ENCODE measurements at regions not wholly inside any gene's neighbourhood (a gene's known extent, or its start where the extent isn't known, plus 50 kb on each side); places are given as distances from the start of the nearest gene placed in this dataset.

GRCh38 chr19:30911491-30911890, 437.7 kb downstream of the TSHZ3 start:
- TF ChIP-seq CTCF (conservative IDR thresholded peaks at IDR 0.05; ENCODE audit: low read length) (no peak), EZH2phosphoT487 (IDR thresholded peaks at IDR 0.05; ENCODE audit: borderline replicate concordance, low read depth, low read length) (no peak)
- H3K9me2 ChIP-seq (ENCODE audit: insufficient read depth, low read length) = no peaks in the 10 kb centered on the region
- no peaks in the 10 kb centered on the region for H4K20me1 ChIP-seq (ENCODE audit: insufficient read depth, low read length)
- no peaks in the 10 kb centered on the region for H3K9me3 ChIP-seq (ENCODE audit: low read length)
- no peak overlapping the region for H3K27ac ChIP-seq (ENCODE audit: low read depth, low read length, poor library complexity, severe bottlenecking)
- POLR2A ChIA-PET = no interaction called here
- H3K79me2 ChIP-seq (ENCODE audit: insufficient read depth, low read depth, low read length) = no peaks in the 10 kb centered on the region
- BruUV-seq (replicated peaks) = no TSS peak
- CTCF ChIA-PET (ENCODE audit: unreplicated experiment) = no interaction called here
- H3K36me3 ChIP-seq (ENCODE audit: insufficient read depth, low read length) = no peaks in the 10 kb centered on the region
- DNase-seq (ENCODE audit: low spot score) = no peak
- intact Hi-C loops (cut with micrococcal nuclease; ENCODE audit: unreplicated experiment) = no loop called here
- H3K4me1 ChIP-seq (ENCODE audit: insufficient read depth, low read length, poor library complexity, severe bottlenecking) = no peaks in the 10 kb centered on the region
- H2AFZ ChIP-seq (ENCODE audit: low read length) = no peak overlapping the region
- H3K4me3 ChIP-seq (ENCODE audit: low read depth, low read length, poor library complexity, severe bottlenecking) = no peak overlapping the region
- H3K4me2 ChIP-seq (ENCODE audit: low read length) = no peak overlapping the region

GRCh38 chr19:30910485-30911240, 438.6 kb downstream of the TSHZ3 start:
- DNase-seq (ENCODE audit: low spot score) = no peak
- no peaks in the 10 kb centered on the region for H3K36me3 ChIP-seq (ENCODE audit: insufficient read depth, low read length)
- H3K4me1 ChIP-seq (ENCODE audit: insufficient read depth, low read length, poor library complexity, severe bottlenecking) = no peaks in the 10 kb centered on the region
- no peak overlapping the region for H3K27ac ChIP-seq (ENCODE audit: low read depth, low read length, poor library complexity, severe bottlenecking)
- BruUV-seq (replicated peaks) = no TSS peak
- H3K9me3 ChIP-seq (ENCODE audit: low read length) = no peaks in the 10 kb centered on the region
- POLR2A ChIA-PET = no interaction called here
- TF ChIP-seq CTCF (conservative IDR thresholded peaks at IDR 0.05; ENCODE audit: low read length) = no peak
- no peak for TF ChIP-seq EZH2phosphoT487 (IDR thresholded peaks at IDR 0.05; ENCODE audit: borderline replicate concordance, low read depth, low read length)
- H3K9me2 ChIP-seq (ENCODE audit: insufficient read depth, low read length) = no peaks in the 10 kb centered on the region
- intact Hi-C loops (cut with micrococcal nuclease; ENCODE audit: unreplicated experiment) = no loop called here
- no peaks in the 10 kb centered on the region for H3K79me2 ChIP-seq (ENCODE audit: insufficient read depth, low read depth, low read length)
- no peak overlapping the region for H3K4me3 ChIP-seq (ENCODE audit: low read depth, low read length, poor library complexity, severe bottlenecking)
- no peak overlapping the region for H2AFZ ChIP-seq (ENCODE audit: low read length)
- no peaks in the 10 kb centered on the region for H4K20me1 ChIP-seq (ENCODE audit: insufficient read depth, low read length)
- CTCF ChIA-PET (ENCODE audit: unreplicated experiment) = no interaction called here
- H3K4me2 ChIP-seq (ENCODE audit: low read length) = no peak overlapping the region

- intact Hi-C loops (cut with micrococcal nuclease; ENCODE audit: unreplicated experiment) = no loop called here
- Histone ChIP-seq H3K36me3 (ENCODE audit: insufficient read depth, low read length) (no peaks in the 10 kb centered on the region), H3K9me3 (ENCODE audit: low read length) (no peaks in the 10 kb centered on the region), H3K79me2 (ENCODE audit: insufficient read depth, low read depth, low read length) (no peaks in the 10 kb centered on the region), H2AFZ (ENCODE audit: low read length) (no peak overlapping the region), H3K27ac (ENCODE audit: low read depth, low read length, poor library complexity, severe bottlenecking) (no peak overlapping the region), H3K9me2 (ENCODE audit: insufficient read depth, low read length) (no peaks in the 10 kb centered on the region), H3K4me1 (ENCODE audit: insufficient read depth, low read length, poor library complexity, severe bottlenecking) (no peaks in the 10 kb centered on the region), H3K4me2 (ENCODE audit: low read length) (no peak overlapping the region), H4K20me1 (ENCODE audit: insufficient read depth, low read length) (no peaks in the 10 kb centered on the region), H3K4me3 (ENCODE audit: low read depth, low read length, poor library complexity, severe bottlenecking) (no peak overlapping the region)
- no TSS peak for BruUV-seq (replicated peaks)
- TF ChIP-seq EZH2phosphoT487 (IDR thresholded peaks at IDR 0.05; ENCODE audit: borderline replicate concordance, low read depth, low read length) (no peak), CTCF (conservative IDR thresholded peaks at IDR 0.05; ENCODE audit: low read length) (no peak)
- POLR2A ChIA-PET = no interaction called here
- DNase-seq (ENCODE audit: low spot score) = no peak
- CTCF ChIA-PET (ENCODE audit: unreplicated experiment) = no interaction called here
Observed at GRCh38 chr19:30909216-30909615, 440.0 kb downstream of the TSHZ3 start.
